K562 (cell line): ENCODE measurements at regions not wholly inside any gene's neighbourhood (a gene's known extent, or its start where the extent isn't known, plus 50 kb on each side); places are given as distances from the start of the nearest gene placed in this dataset.

ENCODE experiments used
- ATAC-seq: fragments of 200-7000 bp; cut with Tn5 transposase; 3 replicates; pipeline ENCODE4 v1.9.1; 2020; ENCODE audit warnings: moderate library complexity
- BruUV-seq: library from RNA; stranded (reverse); fragments of 400-500 nt; replicated peaks from 2 replicates; lab custom pipeline; 2021; lab: Mats Ljungman, UMichigan
- CTCF ChIA-PET: fragments of 300-600 bp; formaldehyde crosslinking; extraction: SDS; loops from one replicate; lab custom pipeline; 2021; ENCODE audit warnings: low intra/inter-chr PET ratio; lab: Yijun Ruan, JAX
- POLR2A ChIA-PET: fragments of 300-600, 350-650 bp; sonication (Branson Sonifier 250); formaldehyde crosslinking; extraction: SDS; loops from one replicate; lab custom pipeline; 2021; ENCODE audit warnings: antibody characterized with exemption, inconsistent platforms; lab: Yijun Ruan, JAX
- DNase-seq, 4 experiments: peaks; one replicate each; pipeline versions ENCODE4 v3.0.0 to v3.0.0-alpha.2; 2011 to 2018; ENCODE audit warnings: low spot score in 3 of 4, mixed read lengths in 3 of 4; ENCODE audit errors: extremely low read depth in 1 of 4
- FAIRE-seq: peaks from 2 replicates; lab custom pipeline; 2011; peaks lifted over from hg19 to GRCh38; lab: Jason Lieb, UNC
- H2AFZ ChIP-seq: 2 replicates; pipeline ENCODE4 v1.6.0; 2011; ENCODE audit warnings: low read depth, low read length, control low read depth, inconsistent platforms
- H3K27ac ChIP-seq: fragments of 200-600 bp; 3 replicates; pipeline ENCODE4 v1.8.0; 2011; ENCODE audit warnings: low read depth, mild to moderate bottlenecking, control low read depth, inconsistent platforms, low read length, moderate library complexity, mixed read lengths; ENCODE audit errors: extremely low read depth
- H3K27me3 ChIP-seq, 2 experiments: fragments of 300-600 bp in 1 of 2; 2 replicates in 1 of 2; 3 replicates in 1 of 2; pipeline versions ENCODE4 v1.6.0 to v1.8.0; 2011; ENCODE audit warnings: inconsistent platforms in 2 of 2, low read length in 2 of 2, mild to moderate bottlenecking in 1 of 2, mixed read lengths in 1 of 2, moderate library complexity in 1 of 2; ENCODE audit not compliant: control insufficient read depth in 2 of 2, insufficient read depth in 2 of 2
- H3K36me3 ChIP-seq: fragments of 300-600 bp; 3 replicates; pipeline ENCODE4 v1.8.0; 2011; ENCODE audit warnings: mild to moderate bottlenecking, low read length, inconsistent platforms; ENCODE audit not compliant: control insufficient read depth, insufficient read depth
- H3K4me1 ChIP-seq, 2 experiments: fragments of 200-600 bp in 1 of 2; replicated peaks in 1 of 2; 2 replicates in 1 of 2; 3 replicates in 1 of 2; pipeline versions ENCODE4 v1.5.1 to v1.8.0; 2011; ENCODE audit warnings: inconsistent platforms in 2 of 2, low read length in 2 of 2, mild to moderate bottlenecking in 1 of 2, mixed read lengths in 1 of 2, moderate library complexity in 1 of 2; ENCODE audit not compliant: control insufficient read depth in 2 of 2, insufficient read depth in 2 of 2
- H3K4me2 ChIP-seq: 2 replicates; pipeline ENCODE4 v1.6.1; 2011; ENCODE audit warnings: low read length, control low read depth, inconsistent platforms, mixed read lengths; ENCODE audit not compliant: insufficient read depth
- H3K4me3 ChIP-seq: fragments of 200-600 bp; sonication (generic), shearing (Covaris generic); 2 replicates; pipeline ENCODE4 v1.5.1; 2016; ENCODE audit warnings: control low read depth, inconsistent platforms
- H3K79me2 ChIP-seq: fragments of 200-600 bp; 3 replicates; pipeline ENCODE4 v1.8.0; 2011; ENCODE audit warnings: low read length, inconsistent platforms; ENCODE audit not compliant: control insufficient read depth, insufficient read depth
- H3K9ac ChIP-seq, 2 experiments: 2 replicates each; pipeline versions ENCODE4 v1.6.0 to v1.6.1; 2011; ENCODE audit warnings: low read depth in 2 of 2, low read length in 2 of 2, control low read depth in 1 of 2, inconsistent platforms in 1 of 2, mild to moderate bottlenecking in 1 of 2, mixed read lengths in 1 of 2; ENCODE audit not compliant: insufficient read depth in 1 of 2
- H3K9me1 ChIP-seq: one replicate; pipeline ENCODE4 v1.6.0; 2011; ENCODE audit warnings: inconsistent platforms, mild to moderate bottlenecking, low read length, moderate library complexity; ENCODE audit not compliant: control insufficient read depth, insufficient read depth
- H3K9me3 ChIP-seq: replicated peaks from 2 replicates; pipeline ENCODE4 v1.5.1; 2011; ENCODE audit warnings: low read depth, low read length, inconsistent platforms; ENCODE audit not compliant: control insufficient read depth, insufficient read depth
- H4K20me1 ChIP-seq: replicated peaks from 2 replicates; pipeline ENCODE4 v1.6.1; 2011; ENCODE audit warnings: low read length, inconsistent platforms, mixed read lengths; ENCODE audit not compliant: control insufficient read depth, insufficient read depth
- BHLHE40 ChIP-seq: IDR thresholded peaks from 2 replicates; pipeline ENCODE4 v1.6.1; 2011; ENCODE audit warnings: low read length, improper control_type of control experiment
- CREM ChIP-seq: IDR thresholded peaks from 2 replicates; pipeline ENCODE4 v1.6.1; 2014; ENCODE audit warnings: antibody characterized with exemption, low read depth
- CXXC5 ChIP-seq: fragments of 250-450 bp; sonication (Bioruptor Pico); IDR thresholded peaks from 2 replicates; pipeline ENCODE4 v1.8.0; 2022; ENCODE audit warnings: inconsistent platforms, mild to moderate bottlenecking, moderate library complexity
- GATA2 ChIP-seq: sonication (generic); formaldehyde crosslinking; IDR thresholded peaks from 2 replicates; pipeline ENCODE4 v1.4.0; 2020; ENCODE audit warnings: mild to moderate bottlenecking, missing genetic modification reagents
- HCFC1 ChIP-seq: IDR thresholded peaks from 2 replicates; pipeline ENCODE4 v1.6.1; 2012; ENCODE audit warnings: low read depth, low read length, improper control_type of control experiment
- JUNB ChIP-seq: fragments of 450-650 bp; formaldehyde crosslinking; conservative IDR thresholded peaks from 2 replicates; pipeline ENCODE4 v1.4.0; 2020; ENCODE audit warnings: mild to moderate bottlenecking
- NEUROD1 ChIP-seq: fragments of 150-350 bp; IDR thresholded peaks from 2 replicates; pipeline ENCODE4 v1.6.1; 2014; ENCODE audit warnings: borderline replicate concordance, low read length, low read depth; ENCODE audit not compliant: partially characterized antibody
- NONO ChIP-seq, 2 experiments: fragments of 200-400 bp in 1 of 2; fragments of 450-650 bp in 1 of 2; formaldehyde crosslinking in 1 of 2; IDR thresholded peaks; 2 replicates each; pipeline ENCODE4 v1.6.1; 2017; ENCODE audit warnings: low read depth in 2 of 2, mild to moderate bottlenecking in 2 of 2, moderate library complexity in 2 of 2, low read length in 1 of 2
- SMAD1 ChIP-seq: fragments of 150-350 bp; IDR thresholded peaks from 2 replicates; pipeline ENCODE4 v1.6.1; 2014; ENCODE audit warnings: low read length, low read depth; ENCODE audit not compliant: partially characterized antibody
- SMARCB1 ChIP-seq: IDR thresholded peaks from 2 replicates; pipeline ENCODE4 v1.6.1; 2011; ENCODE audit warnings: improper control_type of control experiment, low read depth; ENCODE audit not compliant: insufficient read length
- XRCC3 ChIP-seq: fragments of 450-650 bp; IDR thresholded peaks from 2 replicates; pipeline ENCODE4 v1.6.1; 2017; ENCODE audit warnings: mild to moderate bottlenecking, moderate library complexity
- ZKSCAN3 ChIP-seq: fragments of 250-450 bp; sonication (Bioruptor Pico); IDR thresholded peaks from 2 replicates; pipeline ENCODE4 v1.4.0; 2020
- ZNF316 ChIP-seq: fragments of 450-650 bp; IDR thresholded peaks from 2 replicates; pipeline ENCODE4 v1.6.1; 2016
- WGBS: fragments of 100-300 bp; shearing (Covaris generic); methylation state at CpG from one replicate; pipeline ENCODE4 v1.1.6; 2016; ENCODE audit warnings: low coverage, mixed read lengths; ENCODE audit not compliant: insufficient coverage; ENCODE audit errors: missing lambda C conversion rate; 5-methylcytosine and 5-hydroxymethylcytosine counted together
- in situ Hi-C: fragments of 300-500 bp; cut with MboI; formaldehyde crosslinking; loops from 4 replicates; pipeline ENCODE4 v1.15.0; 2018; ENCODE audit warnings: inconsistent platforms, mixed read lengths
- intact Hi-C: fragments of 100-400 bp; cut with micrococcal nuclease; formaldehyde crosslinking; loops from 2 replicates; pipeline ENCODE4 v1.14.2; 2022
- TF ChIP-seq, protein P1 (sequence below), 2 experiments: fragments of 450-650 bp in 1 of 2; IDR thresholded peaks; 2 replicates each; pipeline ENCODE4 v1.6.1; 2011 to 2017; ENCODE audit warnings: low read depth in 2 of 2, antibody characterized with exemption in 1 of 2, borderline replicate concordance in 1 of 2, low read length in 1 of 2, mild to moderate bottlenecking in 1 of 2, mixed read lengths in 1 of 2; ENCODE audit not compliant: control insufficient read depth in 1 of 2

DNA sequence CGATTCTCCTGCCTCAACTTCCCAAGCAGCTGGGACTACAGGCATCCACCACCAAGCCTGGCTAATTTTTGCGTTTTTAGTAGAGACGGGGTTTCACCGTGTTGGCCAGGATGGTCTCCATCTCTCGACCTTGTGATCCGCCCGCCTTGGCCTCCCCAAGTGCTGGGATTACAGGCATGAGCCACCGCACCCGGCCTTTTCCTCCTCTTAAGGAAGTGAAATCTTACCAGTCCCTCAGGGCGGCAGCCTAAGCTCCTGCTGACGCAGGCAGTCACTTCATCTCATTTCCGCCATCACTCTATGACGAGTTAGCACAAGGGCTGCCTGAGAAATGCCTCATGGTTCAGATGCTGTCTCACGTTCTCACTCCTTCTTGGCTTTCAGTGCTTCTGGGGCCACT, 246.0 kb upstream of the SHH start:
- H3K36me3 ChIP-seq, result no peaks in the 10 kb centered on the region
- WGBS, result under 1% methylated on average over 14 of the region's 14 CpGs
- CTCF ChIA-PET, result no interaction called here

DNA sequence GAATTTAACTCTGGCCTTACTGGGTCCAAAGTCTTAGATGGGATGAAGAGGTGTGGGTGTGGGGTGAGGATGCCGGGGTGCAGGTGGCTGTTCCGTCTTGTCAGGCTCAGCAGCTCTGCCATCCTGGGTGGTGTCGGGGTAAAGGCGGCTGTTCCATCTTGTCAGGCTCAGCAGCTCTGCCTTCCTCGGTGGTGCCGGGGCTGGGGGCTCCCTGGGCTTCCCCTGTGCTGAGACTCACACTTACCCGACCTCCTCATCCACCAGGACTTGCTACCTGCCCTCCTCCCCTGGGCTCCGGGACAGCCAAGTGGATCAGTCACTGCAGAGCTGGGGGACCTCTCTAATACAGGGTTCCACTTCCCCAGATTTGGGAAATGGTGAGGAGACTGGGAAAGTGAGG, 244.3 kb upstream of the SHH start:
- FAIRE-seq (no peak), DNase-seq (no peak), ATAC-seq (no peak)
- Histone ChIP-seq H3K4me3 (no peak overlapping the region), H4K20me1 (no peaks in the 10 kb centered on the region), H3K9me1 (no peaks in the 10 kb centered on the region), H3K27ac (no peak overlapping the region), H3K79me2 (no peaks in the 10 kb centered on the region), H3K9me3 (peaks cover 3% of the 10 kb centered on the region; the same call in 1 of the 2 replicates), H3K27me3 (peaks cover 35 to 64% of the 10 kb centered on the region in 2 experiments), H3K4me2 (no peak overlapping the region), H3K4me1 (no peaks in the 10 kb centered on the region), H3K9ac (no peak overlapping the region), H3K36me3 (no peaks in the 10 kb centered on the region), H2AFZ (no peak overlapping the region)
- in situ Hi-C loops (no loop called here), intact Hi-C loops (no loop called here)
- WGBS, result 0% methylated on average over 8 of the region's 8 CpGs
- ChIA-PET CTCF (no interaction called here), POLR2A (interaction anchor here (1.8 kb wide), 1 partner anchor 10 kb away, joined by 8 read pairs; no protein-coding TSS in a partner anchor)
- BruUV-seq, result no TSS peak
- no peak for TF ChIP-seq SMARCB1
- TF ChIP-seq, protein P1, sequence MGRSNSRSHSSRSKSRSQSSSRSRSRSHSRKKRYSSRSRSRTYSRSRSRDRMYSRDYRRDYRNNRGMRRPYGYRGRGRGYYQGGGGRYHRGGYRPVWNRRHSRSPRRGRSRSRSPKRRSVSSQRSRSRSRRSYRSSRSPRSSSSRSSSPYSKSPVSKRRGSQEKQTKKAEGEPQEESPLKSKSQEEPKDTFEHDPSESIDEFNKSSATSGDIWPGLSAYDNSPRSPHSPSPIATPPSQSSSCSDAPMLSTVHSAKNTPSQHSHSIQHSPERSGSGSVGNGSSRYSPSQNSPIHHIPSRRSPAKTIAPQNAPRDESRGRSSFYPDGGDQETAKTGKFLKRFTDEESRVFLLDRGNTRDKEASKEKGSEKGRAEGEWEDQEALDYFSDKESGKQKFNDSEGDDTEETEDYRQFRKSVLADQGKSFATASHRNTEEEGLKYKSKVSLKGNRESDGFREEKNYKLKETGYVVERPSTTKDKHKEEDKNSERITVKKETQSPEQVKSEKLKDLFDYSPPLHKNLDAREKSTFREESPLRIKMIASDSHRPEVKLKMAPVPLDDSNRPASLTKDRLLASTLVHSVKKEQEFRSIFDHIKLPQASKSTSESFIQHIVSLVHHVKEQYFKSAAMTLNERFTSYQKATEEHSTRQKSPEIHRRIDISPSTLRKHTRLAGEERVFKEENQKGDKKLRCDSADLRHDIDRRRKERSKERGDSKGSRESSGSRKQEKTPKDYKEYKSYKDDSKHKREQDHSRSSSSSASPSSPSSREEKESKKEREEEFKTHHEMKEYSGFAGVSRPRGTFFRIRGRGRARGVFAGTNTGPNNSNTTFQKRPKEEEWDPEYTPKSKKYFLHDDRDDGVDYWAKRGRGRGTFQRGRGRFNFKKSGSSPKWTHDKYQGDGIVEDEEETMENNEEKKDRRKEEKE (IDR thresholded peaks at IDR 0.05; ENCODE audit: borderline replicate concordance in 1 of 2, control insufficient read depth in 1 of 2, low read depth in 2 of 2, low read length in 1 of 2), result no peak
- TF ChIP-seq CXXC5 (CRISPR knock-in tag), result no peak
- TF ChIP-seq XRCC3, result no peak
- TF ChIP-seq BHLHE40, result no peak
- TF ChIP-seq GATA2, result no peak
- TF ChIP-seq HCFC1, result no peak
- no peak for TF ChIP-seq SMAD1
- TF ChIP-seq JUNB (CRISPR knock-in tag), result no peak
- no peak for TF ChIP-seq NONO (IDR thresholded peaks at IDR 0.05; ENCODE audit: low read depth in 2 of 2, low read length in 1 of 2)
- TF ChIP-seq ZNF316, result no peak
- no peak for TF ChIP-seq ZKSCAN3 (CRISPR knock-in tag)

More for the DNA sequence above, 246.0 kb upstream of the SHH start:
- POLR2A ChIA-PET, result no interaction called here
- Histone ChIP-seq H3K9ac (no peak overlapping the region), H3K4me1 (no peaks in the 10 kb centered on the region), H3K9me1 (no peaks in the 10 kb centered on the region), H3K4me3 (no peak overlapping the region), H3K79me2 (no peaks in the 10 kb centered on the region), H2AFZ (no peak overlapping the region), H3K4me2 (no peak overlapping the region), H3K27ac (no peak overlapping the region), H3K9me3 (peaks cover 3% of the 10 kb centered on the region; the same call in 1 of the 2 replicates), H4K20me1 (no peaks in the 10 kb centered on the region), H3K27me3 (peaks cover 44 to 81% of the 10 kb centered on the region in 2 experiments)
- FAIRE-seq (no peak), ATAC-seq (no peak), DNase-seq (no peak)
- in situ Hi-C loops (no loop called here), intact Hi-C loops (no loop called here)
- no peak for TF ChIP-seq NEUROD1
- TF ChIP-seq CREM, result 0 out of 2 replicates have a peak, but pooled peaks have one; percentile 11
- BruUV-seq, result no TSS peak
